Thymus (tissue), 11 donors: ENCODE measurements at regions not wholly inside any gene's neighbourhood (a gene's known extent, or its start where the extent isn't known, plus 50 kb on each side); places are given as distances from the start of the nearest gene placed in this dataset.

Source experiments
- DNase-seq, 9 donors: peaks; one replicate each; pipeline ENCODE4 v3.0.0-alpha.2; 2013; ENCODE audit warnings: low spot score in 9 of 9, low read depth in 6 of 9, missing footprints in 1 of 9
- H3K27ac ChIP-seq, 2 donors: one replicate each; pipeline ENCODE4 v1.5.1; 2013; ENCODE audit warnings: control low read depth in 1 of 2, low read depth in 1 of 2, low read length in 1 of 2, mild to moderate bottlenecking in 1 of 2, moderate library complexity in 1 of 2
- H3K27me3 ChIP-seq, 2 donors: one replicate each; pipeline ENCODE4 v1.5.1; 2013; ENCODE audit warnings: low read length in 1 of 2; ENCODE audit not compliant: control insufficient read depth in 2 of 2, insufficient read depth in 1 of 2
- H3K36me3 ChIP-seq, 2 donors: one replicate each; pipeline ENCODE4 v1.5.1; 2013; ENCODE audit warnings: low read length in 1 of 2, mild to moderate bottlenecking in 1 of 2, moderate library complexity in 1 of 2; ENCODE audit not compliant: control insufficient read depth in 2 of 2, insufficient read depth in 2 of 2
- H3K4me1 ChIP-seq, 2 donors: one replicate each; pipeline ENCODE4 v1.5.1; 2013; ENCODE audit warnings: low read length in 2 of 2; ENCODE audit not compliant: control insufficient read depth in 2 of 2, insufficient read depth in 2 of 2
- H3K4me3 ChIP-seq, 2 donors: one replicate each; pipeline ENCODE4 v1.5.1; 2013; ENCODE audit warnings: low read length in 2 of 2, control low read depth in 1 of 2, mild to moderate bottlenecking in 1 of 2
- H3K9me3 ChIP-seq, 2 donors: one replicate each; pipeline ENCODE4 v1.5.1; 2013; ENCODE audit warnings: low read length in 1 of 2, mild to moderate bottlenecking in 1 of 2; ENCODE audit not compliant: control insufficient read depth in 2 of 2, insufficient read depth in 1 of 2
- WGBS: extraction: QIAGEN DNeasy Blood & Tissue Kit; methylation state at CpG from one replicate; pipeline ENCODE4 v1.1.7; 2013; 5-methylcytosine and 5-hydroxymethylcytosine counted together
- donor health status: healthy.

- no peak for DNase-seq
- peaks cover 74 to 83% of the 10 kb centered on the region in 2 donors for H3K36me3 ChIP-seq
- no peaks in the 10 kb centered on the region for H3K27me3 ChIP-seq
- peaks cover 0 to 18% of the 10 kb centered on the region in 2 donors for H3K9me3 ChIP-seq
- 90% methylated on average over 25 of the region's 25 CpGs for WGBS
- H3K4me3 ChIP-seq = no peak overlapping the region
- peaks cover 12 to 61% of the 10 kb centered on the region in 2 donors for H3K4me1 ChIP-seq
- H3K27ac ChIP-seq = peak overlapping the region in 1 of 2 donors; percentile 32
Observed at GRCh38 chr17:77480509-77481215, 339.9 kb downstream of the SEC14L1 start.

- H3K27me3 ChIP-seq = no peaks in the 10 kb centered on the region
- peaks cover 0 to 18% of the 10 kb centered on the region in 2 donors for H3K9me3 ChIP-seq
- H3K36me3 ChIP-seq = peaks cover 74 to 84% of the 10 kb centered on the region in 2 donors
- peaks cover 8 to 50% of the 10 kb centered on the region in 2 donors for H3K4me1 ChIP-seq
- peak overlapping the region in 1 of 2 donors; percentile 10 for H3K27ac ChIP-seq
- no peak overlapping the region for H3K4me3 ChIP-seq
- WGBS = 97% methylated on average over 35 of the region's 35 CpGs
- no peak for DNase-seq
Observed at GRCh38 chr17:77481476-77482374, 341.0 kb downstream of the SEC14L1 start.

- Histone ChIP-seq H3K27ac (no peak overlapping the region), H3K4me1 (peaks cover 6 to 42% of the 10 kb centered on the region in 2 donors)
- DNase-seq = no peak
Observed at GRCh38 chr17:77482375-77483127, 341.8 kb downstream of the SEC14L1 start.

GRCh38 chr17:77483128-77483598, 342.4 kb downstream of the SEC14L1 start:
- WGBS = 96% methylated on average over 12 of the region's 12 CpGs
- Histone ChIP-seq H3K27ac (no peak overlapping the region), H3K27me3 (no peaks in the 10 kb centered on the region), H3K36me3 (peaks cover 79 to 84% of the 10 kb centered on the region in 2 donors), H3K4me3 (no peak overlapping the region), H3K4me1 (peaks cover 6 to 36% of the 10 kb centered on the region in 2 donors), H3K9me3 (peaks cover 0 to 15% of the 10 kb centered on the region in 2 donors)
- no peak for DNase-seq

More at GRCh38 chr17:77482375-77483127, 341.8 kb downstream of the SEC14L1 start:
- Histone ChIP-seq H3K27me3 (no peaks in the 10 kb centered on the region), H3K9me3 (peaks cover 0 to 15% of the 10 kb centered on the region in 2 donors), H3K36me3 (peaks cover 76 to 84% of the 10 kb centered on the region in 2 donors), H3K4me3 (no peak overlapping the region)
- 93% methylated on average over 25 of the region's 25 CpGs for WGBS

DNA sequence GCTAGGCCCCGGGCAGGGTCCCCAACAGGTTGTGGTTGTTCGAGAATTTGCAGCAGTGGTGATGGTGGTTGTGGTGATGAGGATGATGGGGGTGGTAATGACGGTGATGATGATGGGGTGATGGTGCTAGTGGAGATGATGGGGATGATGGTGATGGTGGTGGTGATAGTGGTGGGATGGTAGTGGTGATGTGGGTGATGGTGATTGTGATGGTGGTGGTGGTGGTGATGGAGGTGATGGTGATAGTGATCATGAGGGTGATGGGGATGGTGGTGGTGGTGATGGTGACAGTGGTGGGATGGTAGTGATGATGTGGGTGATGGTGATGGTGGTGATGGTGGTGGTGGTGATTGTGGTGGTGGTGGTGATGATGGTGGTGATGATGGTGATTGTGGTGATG, 343.3 kb downstream of the SEC14L1 start:
- peaks cover 1 to 18% of the 10 kb centered on the region in 2 donors for H3K9me3 ChIP-seq
- peaks cover 1 to 30% of the 10 kb centered on the region in 2 donors for H3K4me1 ChIP-seq
- no peak for DNase-seq
- no peak overlapping the region for H3K4me3 ChIP-seq
- H3K27me3 ChIP-seq = no peaks in the 10 kb centered on the region
- 98% methylated on average over 3 of the region's 3 CpGs for WGBS
- H3K27ac ChIP-seq = no peak overlapping the region
- peaks cover 85 to 86% of the 10 kb centered on the region in 2 donors for H3K36me3 ChIP-seq

DNA sequence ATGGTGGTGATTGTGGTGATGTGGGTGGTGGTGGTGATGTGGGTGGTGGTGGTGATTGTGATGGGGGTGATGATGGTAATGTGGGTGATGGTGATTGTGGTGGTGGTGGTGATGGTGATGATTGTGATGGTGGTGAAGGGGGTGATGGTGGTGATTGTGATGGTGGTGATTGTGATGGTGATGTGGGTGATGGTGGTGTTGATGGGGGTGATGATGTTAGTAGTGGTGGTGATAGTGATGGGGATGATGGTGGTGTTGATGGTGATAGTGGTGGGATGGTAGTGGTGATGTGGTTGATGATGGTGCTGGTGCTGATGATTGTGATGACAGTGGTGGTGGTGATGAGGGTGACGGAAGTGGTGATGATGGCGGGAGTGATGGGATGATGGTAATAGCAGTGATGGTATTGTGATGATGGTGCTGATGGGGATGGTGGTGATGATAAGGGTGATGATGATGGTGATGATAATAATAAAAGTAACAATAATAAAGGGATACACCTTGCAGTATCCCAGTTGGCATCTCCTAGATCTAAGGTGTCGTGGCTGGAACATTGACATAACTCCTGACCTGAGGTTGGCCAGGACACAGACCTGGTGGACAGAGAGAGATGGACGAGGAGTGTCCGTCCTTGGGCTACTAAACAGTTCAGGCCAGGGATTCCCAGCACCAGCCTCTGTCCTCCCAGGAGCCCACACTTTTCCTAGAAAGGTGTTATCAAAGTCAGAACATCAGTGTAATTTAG, 344.5 kb downstream of the SEC14L1 start:
- Histone ChIP-seq H3K27me3 (no peaks in the 10 kb centered on the region), H3K4me1 (peaks cover 0 to 20% of the 10 kb centered on the region in 2 donors), H3K9me3 (peaks cover 1 to 18% of the 10 kb centered on the region in 2 donors), H3K36me3 (peaks cover 91 to 96% of the 10 kb centered on the region in 2 donors), H3K4me3 (no peak overlapping the region), H3K27ac (no peak overlapping the region)
- no peak for DNase-seq
- WGBS = 97% methylated on average over 5 of the region's 5 CpGs

DNA sequence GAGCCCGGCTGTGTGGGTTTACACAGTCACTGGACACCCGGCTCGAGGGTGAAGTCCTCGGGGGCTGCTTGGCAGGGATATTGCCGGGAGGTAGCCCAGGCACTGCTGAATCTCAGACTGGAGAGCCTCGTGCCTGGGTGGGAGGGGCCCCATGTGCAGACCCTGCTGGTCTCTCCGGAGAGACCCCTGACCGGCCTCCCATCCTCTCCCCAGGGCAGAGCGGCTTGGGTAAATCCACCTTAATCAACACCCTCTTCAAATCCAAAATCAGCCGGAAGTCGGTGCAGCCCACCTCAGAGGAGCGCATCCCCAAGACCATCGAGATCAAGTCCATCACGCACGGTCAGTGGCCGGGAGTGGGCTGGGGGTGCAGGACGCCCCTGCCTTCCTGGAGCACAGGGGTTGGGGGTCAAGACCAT, 346.5 kb downstream of the SEC14L1 start:
- H3K9me3 ChIP-seq = peaks cover 1 to 21% of the 10 kb centered on the region in 2 donors
- no peak overlapping the region for H3K27ac ChIP-seq
- WGBS = 97% methylated on average over 17 of the region's 17 CpGs
- peaks cover 90 to 96% of the 10 kb centered on the region in 2 donors for H3K36me3 ChIP-seq
- DNase-seq = no peak
- peaks cover 0 to 14% of the 10 kb centered on the region in 2 donors for H3K4me1 ChIP-seq
- no peaks in the 10 kb centered on the region for H3K27me3 ChIP-seq
- H3K4me3 ChIP-seq = no peak overlapping the region
